ENCODE measurements at regions not wholly inside any gene's neighbourhood (a gene's known extent, or its start where the extent isn't known, plus 50 kb on each side); places are given as distances from the start of the nearest gene placed in this dataset.

- POLR2A ChIA-PET = no interaction called here
- H3K9ac ChIP-seq = no peak overlapping the region
- H4K20me1 ChIP-seq (ENCODE audit: insufficient read depth) = no peaks in the 10 kb centered on the region
- DNase-seq = no peak
- H3K79me2 ChIP-seq (ENCODE audit: insufficient read depth) = no peaks in the 10 kb centered on the region
- no peaks in the 10 kb centered on the region for H3F3A ChIP-seq (replicated peaks; ENCODE audit: insufficient read depth)
- no peak overlapping the region for H3K4me3 ChIP-seq (ENCODE audit: low read depth in 2 of 2, low read length in 1 of 2)
- H3K4me1 ChIP-seq (ENCODE audit: control insufficient read depth in 1 of 2, insufficient read depth in 2 of 2, low read depth in 1 of 2, low read length in 1 of 2) = no peaks in the 10 kb centered on the region; a peak in 1 of 4 replicates
- no peak overlapping the region for H3K27ac ChIP-seq (ENCODE audit: low read depth in 2 of 2, low read length in 1 of 2)
- H3K9me2 ChIP-seq = no peaks in the 10 kb centered on the region
- no peak overlapping the region for H3K4me2 ChIP-seq
- no peaks in the 10 kb centered on the region for H3K9me3 ChIP-seq
- H3K36me3 ChIP-seq (replicated peaks in 1 of 2; ENCODE audit: control insufficient read depth in 1 of 2, insufficient read depth in 2 of 2, low read length in 1 of 2) = no peaks in the 10 kb centered on the region
- TF ChIP-seq SMC3 (IDR thresholded peaks at IDR 0.05; ENCODE audit: low read depth, low read length) (no peak), CHD2 (IDR thresholded peaks at IDR 0.05; ENCODE audit: low read length, partially characterized antibody) (no peak), RCOR1 (IDR thresholded peaks at IDR 0.05; ENCODE audit: low read length) (no peak), PBX3 (IDR thresholded peaks at IDR 0.05) (no peak), EP300 (IDR thresholded peaks at IDR 0.05; ENCODE audit: borderline replicate concordance in 1 of 2, low read depth in 1 of 2, low read length in 1 of 2) (no peak), FOXJ3 (CRISPR knock-in tag; IDR thresholded peaks at IDR 0.05) (no peak), TAF1 (IDR thresholded peaks at IDR 0.05; ENCODE audit: borderline replicate concordance, low read depth, low read length) (no peak), FOSL2 (IDR thresholded peaks at IDR 0.05; ENCODE audit: borderline replicate concordance, low read depth) (no peak), RXRA (IDR thresholded peaks at IDR 0.05; ENCODE audit: borderline replicate concordance, low read depth) (no peak), MXI1 (IDR thresholded peaks at IDR 0.05; ENCODE audit: low read depth, low read length) (no peak)
- TF ChIP-seq, protein P1, sequence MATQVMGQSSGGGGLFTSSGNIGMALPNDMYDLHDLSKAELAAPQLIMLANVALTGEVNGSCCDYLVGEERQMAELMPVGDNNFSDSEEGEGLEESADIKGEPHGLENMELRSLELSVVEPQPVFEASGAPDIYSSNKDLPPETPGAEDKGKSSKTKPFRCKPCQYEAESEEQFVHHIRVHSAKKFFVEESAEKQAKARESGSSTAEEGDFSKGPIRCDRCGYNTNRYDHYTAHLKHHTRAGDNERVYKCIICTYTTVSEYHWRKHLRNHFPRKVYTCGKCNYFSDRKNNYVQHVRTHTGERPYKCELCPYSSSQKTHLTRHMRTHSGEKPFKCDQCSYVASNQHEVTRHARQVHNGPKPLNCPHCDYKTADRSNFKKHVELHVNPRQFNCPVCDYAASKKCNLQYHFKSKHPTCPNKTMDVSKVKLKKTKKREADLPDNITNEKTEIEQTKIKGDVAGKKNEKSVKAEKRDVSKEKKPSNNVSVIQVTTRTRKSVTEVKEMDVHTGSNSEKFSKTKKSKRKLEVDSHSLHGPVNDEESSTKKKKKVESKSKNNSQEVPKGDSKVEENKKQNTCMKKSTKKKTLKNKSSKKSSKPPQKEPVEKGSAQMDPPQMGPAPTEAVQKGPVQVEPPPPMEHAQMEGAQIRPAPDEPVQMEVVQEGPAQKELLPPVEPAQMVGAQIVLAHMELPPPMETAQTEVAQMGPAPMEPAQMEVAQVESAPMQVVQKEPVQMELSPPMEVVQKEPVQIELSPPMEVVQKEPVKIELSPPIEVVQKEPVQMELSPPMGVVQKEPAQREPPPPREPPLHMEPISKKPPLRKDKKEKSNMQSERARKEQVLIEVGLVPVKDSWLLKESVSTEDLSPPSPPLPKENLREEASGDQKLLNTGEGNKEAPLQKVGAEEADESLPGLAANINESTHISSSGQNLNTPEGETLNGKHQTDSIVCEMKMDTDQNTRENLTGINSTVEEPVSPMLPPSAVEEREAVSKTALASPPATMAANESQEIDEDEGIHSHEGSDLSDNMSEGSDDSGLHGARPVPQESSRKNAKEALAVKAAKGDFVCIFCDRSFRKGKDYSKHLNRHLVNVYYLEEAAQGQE (IDR thresholded peaks at IDR 0.05; ENCODE audit: low read depth, low read length) = no peak
- TF ChIP-seq, protein P2, sequence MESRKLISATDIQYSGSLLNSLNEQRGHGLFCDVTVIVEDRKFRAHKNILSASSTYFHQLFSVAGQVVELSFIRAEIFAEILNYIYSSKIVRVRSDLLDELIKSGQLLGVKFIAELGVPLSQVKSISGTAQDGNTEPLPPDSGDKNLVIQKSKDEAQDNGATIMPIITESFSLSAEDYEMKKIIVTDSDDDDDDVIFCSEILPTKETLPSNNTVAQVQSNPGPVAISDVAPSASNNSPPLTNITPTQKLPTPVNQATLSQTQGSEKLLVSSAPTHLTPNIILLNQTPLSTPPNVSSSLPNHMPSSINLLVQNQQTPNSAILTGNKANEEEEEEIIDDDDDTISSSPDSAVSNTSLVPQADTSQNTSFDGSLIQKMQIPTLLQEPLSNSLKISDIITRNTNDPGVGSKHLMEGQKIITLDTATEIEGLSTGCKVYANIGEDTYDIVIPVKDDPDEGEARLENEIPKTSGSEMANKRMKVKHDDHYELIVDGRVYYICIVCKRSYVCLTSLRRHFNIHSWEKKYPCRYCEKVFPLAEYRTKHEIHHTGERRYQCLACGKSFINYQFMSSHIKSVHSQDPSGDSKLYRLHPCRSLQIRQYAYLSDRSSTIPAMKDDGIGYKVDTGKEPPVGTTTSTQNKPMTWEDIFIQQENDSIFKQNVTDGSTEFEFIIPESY (IDR thresholded peaks at IDR 0.05; ENCODE audit: borderline replicate concordance, low read depth) = no peak
- no peak overlapping the region for H2AFZ ChIP-seq (ENCODE audit: low read depth)
- WGBS (ENCODE audit: low lambda C conversion rate) = 70% methylated on average over 9 of the region's 9 CpGs
- CTCF ChIA-PET = interaction anchor here (0.9 to 12.3 kb wide), 8 partner anchors 9 to 502 kb away, joined by 3 to 166 read pairs (median 6); no protein-coding TSS in a partner anchor
- no peaks in the 10 kb centered on the region for H3K27me3 ChIP-seq (ENCODE audit: insufficient read depth)
These were observed 89.6 kb upstream of the LANCL2 start for GRCh38 chr7:55275291-55276200.
